Keratinocyte (primary cell): ENCODE measurements at regions not wholly inside any gene's neighbourhood (a gene's known extent, or its start where the extent isn't known, plus 50 kb on each side); places are given as distances from the start of the nearest gene placed in this dataset.

ENCODE experiments used
- DNase-seq: peaks from one replicate; pipeline ENCODE4 v3.0.0-alpha.2; 2011; ENCODE audit warnings: low read depth, missing footprints, low spot score
- FAIRE-seq: peaks from 2 replicates; lab custom pipeline; 2011; peaks lifted over from hg19 to GRCh38; lab: Jason Lieb, UNC
- H2AFZ ChIP-seq: 2 replicates; pipeline ENCODE4 v1.6.0; 2012; ENCODE audit warnings: low read length, control low read depth, inconsistent platforms; ENCODE audit not compliant: control insufficient read depth
- H3K27ac ChIP-seq: 2 replicates; pipeline ENCODE4 v1.5.1; 2011; ENCODE audit warnings: low read length; ENCODE audit not compliant: control insufficient read depth, insufficient read depth
- H3K27me3 ChIP-seq: 3 replicates; pipeline ENCODE4 v1.6.0; 2011; ENCODE audit warnings: low read length; ENCODE audit not compliant: control insufficient read depth, insufficient read depth; ENCODE audit errors: extremely low read depth
- H3K36me3 ChIP-seq, 2 experiments: 2 replicates in 1 of 2; 3 replicates in 1 of 2; pipeline ENCODE4 v1.5.1; 2011; ENCODE audit warnings: low read length in 2 of 2, mild to moderate bottlenecking in 1 of 2; ENCODE audit not compliant: control insufficient read depth in 2 of 2, insufficient read depth in 2 of 2; ENCODE audit errors: extremely low read depth in 1 of 2
- H3K4me1 ChIP-seq: 3 replicates; pipeline ENCODE4 v1.5.1; 2011; ENCODE audit warnings: low read length; ENCODE audit not compliant: control insufficient read depth, insufficient read depth; ENCODE audit errors: extremely low read depth
- H3K4me2 ChIP-seq: 3 replicates; pipeline ENCODE4 v1.6.0; 2011; ENCODE audit warnings: low read depth, low read length; ENCODE audit not compliant: control insufficient read depth, insufficient read depth; ENCODE audit errors: extremely low read depth
- H3K4me3 ChIP-seq, 3 experiments: fragments of 200-600 bp in 1 of 3; sonication (generic) in 1 of 3; 2 replicates in 2 of 3; 3 replicates in 1 of 3; pipeline ENCODE4 v1.5.1; 2011 to 2016; ENCODE audit warnings: low read length in 3 of 3, mild to moderate bottlenecking in 3 of 3, control low read depth in 2 of 3, inconsistent platforms in 1 of 3, low read depth in 1 of 3, mixed read lengths in 1 of 3, mixed run types in 1 of 3, moderate library complexity in 1 of 3; ENCODE audit not compliant: control insufficient read depth in 2 of 3, insufficient read depth in 2 of 3; ENCODE audit errors: extremely low read depth in 1 of 3
- H3K79me2 ChIP-seq: 2 replicates; pipeline ENCODE4 v1.6.0; 2012; ENCODE audit warnings: low read length; ENCODE audit not compliant: control insufficient read depth, insufficient read depth
- H3K9ac ChIP-seq: 3 replicates; pipeline ENCODE4 v1.6.0; 2011; ENCODE audit warnings: low read length; ENCODE audit not compliant: control insufficient read depth, insufficient read depth; ENCODE audit errors: extremely low read depth
- H3K9me1 ChIP-seq: 3 replicates; pipeline ENCODE4 v1.6.0; 2011; ENCODE audit warnings: low read length; ENCODE audit not compliant: control insufficient read depth, insufficient read depth; ENCODE audit errors: extremely low read depth
- H3K9me3 ChIP-seq: 2 replicates; pipeline ENCODE4 v1.5.1; 2012; ENCODE audit warnings: low read depth, low read length; ENCODE audit not compliant: control insufficient read depth
- H4K20me1 ChIP-seq: 3 replicates; pipeline ENCODE4 v1.6.0; 2011; ENCODE audit warnings: low read length; ENCODE audit not compliant: control insufficient read depth, insufficient read depth; ENCODE audit errors: extremely low read depth
- EZH2 ChIP-seq: IDR thresholded peaks from one replicate; pipeline ENCODE4 v1.6.1; 2012; ENCODE audit warnings: inconsistent platforms, mild to moderate bottlenecking, low read length, moderate library complexity
- dilution Hi-C: fragments of 300-500 bp; cut with MboI; formaldehyde crosslinking; loops from one replicate; pipeline ENCODE4 v1.7.0; 2020; ENCODE audit warnings: low sequenced_read_pairs; ENCODE audit not compliant: extremely low pct_ligation_motif_present
- TF ChIP-seq, protein P1 (sequence below), 3 experiments: IDR thresholded peaks in 1 of 3; conservative IDR thresholded peaks in 1 of 3; optimal IDR thresholded peaks in 1 of 3; 2 replicates in 2 of 3; 3 replicates in 1 of 3; pipeline versions ENCODE3 to v1.5.1; 2011; ENCODE audit warnings: low read length in 3 of 3, mild to moderate bottlenecking in 3 of 3, moderate library complexity in 2 of 3, control low read depth in 1 of 3, inconsistent platforms in 1 of 3; ENCODE audit not compliant: insufficient read depth in 2 of 3; ENCODE audit errors: extremely low read depth in 1 of 3

DNA sequence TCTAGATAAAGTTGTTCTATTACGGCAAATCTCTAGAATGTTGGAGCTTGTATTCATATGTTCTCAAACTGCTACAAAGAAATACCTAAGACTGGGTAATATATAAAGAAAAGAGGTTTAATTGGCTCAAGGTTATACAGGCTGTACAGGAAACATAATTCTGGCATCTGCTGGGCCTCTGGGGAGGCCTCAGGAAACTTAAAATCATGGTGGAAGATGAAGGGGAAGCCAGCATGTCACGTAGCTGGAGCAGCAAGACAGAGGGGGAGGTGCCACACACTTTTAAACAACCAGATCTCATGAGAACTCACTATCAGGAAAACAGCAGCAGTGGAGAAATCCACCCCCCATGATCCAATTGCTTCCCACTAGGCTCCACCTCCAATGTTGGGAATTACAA, 390.4 kb upstream of the ADGRL4 start:
- FAIRE-seq (no peak), DNase-seq (no peak)
- dilution Hi-C loops = no loop called here
- H2AFZ ChIP-seq = no peak overlapping the region
- H3K79me2 ChIP-seq = no peaks in the 10 kb centered on the region
- no peaks in the 10 kb centered on the region for H4K20me1 ChIP-seq
- no peak overlapping the region for H3K27ac ChIP-seq
- H3K9me3 ChIP-seq = no peaks in the 10 kb centered on the region
- TF ChIP-seq EZH2 = no peak
- TF ChIP-seq, protein P1, sequence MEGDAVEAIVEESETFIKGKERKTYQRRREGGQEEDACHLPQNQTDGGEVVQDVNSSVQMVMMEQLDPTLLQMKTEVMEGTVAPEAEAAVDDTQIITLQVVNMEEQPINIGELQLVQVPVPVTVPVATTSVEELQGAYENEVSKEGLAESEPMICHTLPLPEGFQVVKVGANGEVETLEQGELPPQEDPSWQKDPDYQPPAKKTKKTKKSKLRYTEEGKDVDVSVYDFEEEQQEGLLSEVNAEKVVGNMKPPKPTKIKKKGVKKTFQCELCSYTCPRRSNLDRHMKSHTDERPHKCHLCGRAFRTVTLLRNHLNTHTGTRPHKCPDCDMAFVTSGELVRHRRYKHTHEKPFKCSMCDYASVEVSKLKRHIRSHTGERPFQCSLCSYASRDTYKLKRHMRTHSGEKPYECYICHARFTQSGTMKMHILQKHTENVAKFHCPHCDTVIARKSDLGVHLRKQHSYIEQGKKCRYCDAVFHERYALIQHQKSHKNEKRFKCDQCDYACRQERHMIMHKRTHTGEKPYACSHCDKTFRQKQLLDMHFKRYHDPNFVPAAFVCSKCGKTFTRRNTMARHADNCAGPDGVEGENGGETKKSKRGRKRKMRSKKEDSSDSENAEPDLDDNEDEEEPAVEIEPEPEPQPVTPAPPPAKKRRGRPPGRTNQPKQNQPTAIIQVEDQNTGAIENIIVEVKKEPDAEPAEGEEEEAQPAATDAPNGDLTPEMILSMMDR (optimal IDR thresholded peaks at IDR 0.05 in 1 of 3, IDR thresholded peaks at IDR 0.05 in 1 of 3, conservative IDR thresholded peaks at IDR 0.05 in 1 of 3; ENCODE audit: extremely low read depth in 1 of 3, insufficient read depth in 2 of 3, low read length in 3 of 3) = no peak
- H3K9me1 ChIP-seq = no peaks in the 10 kb centered on the region
- no peak overlapping the region for H3K4me2 ChIP-seq
- no peaks in the 10 kb centered on the region for H3K36me3 ChIP-seq
- no peak overlapping the region for H3K4me3 ChIP-seq
- H3K27me3 ChIP-seq = no peaks in the 10 kb centered on the region
- H3K9ac ChIP-seq = no peak overlapping the region
- H3K4me1 ChIP-seq = no peaks in the 10 kb centered on the region

- dilution Hi-C loops = no loop called here
- no peak overlapping the region for H3K27ac ChIP-seq
- no peak overlapping the region for H3K9ac ChIP-seq
- no peaks in the 10 kb centered on the region for H3K27me3 ChIP-seq
- H3K4me2 ChIP-seq = no peak overlapping the region
- no peak overlapping the region for H2AFZ ChIP-seq
- FAIRE-seq = no peak
- no peak for DNase-seq
- H4K20me1 ChIP-seq = no peaks in the 10 kb centered on the region
- no peak for TF ChIP-seq EZH2
- no peaks in the 10 kb centered on the region for H3K4me1 ChIP-seq
- no peak overlapping the region for H3K4me3 ChIP-seq
- H3K9me3 ChIP-seq = no peaks in the 10 kb centered on the region
- H3K36me3 ChIP-seq = no peaks in the 10 kb centered on the region
- no peaks in the 10 kb centered on the region for H3K79me2 ChIP-seq
- H3K9me1 ChIP-seq = no peaks in the 10 kb centered on the region
Measured at GRCh38 chr1:79388694-79389361, 382.3 kb upstream of the ADGRL4 start.

GRCh38 chr1:79386730-79387129, 380.2 kb upstream of the ADGRL4 start:
- Histone ChIP-seq H4K20me1 (no peaks in the 10 kb centered on the region), H3K4me1 (no peaks in the 10 kb centered on the region), H2AFZ (no peak overlapping the region), H3K4me2 (no peak overlapping the region), H3K27me3 (no peaks in the 10 kb centered on the region), H3K27ac (no peak overlapping the region), H3K9ac (no peak overlapping the region), H3K9me3 (no peaks in the 10 kb centered on the region), H3K4me3 (no peak overlapping the region), H3K9me1 (no peaks in the 10 kb centered on the region), H3K36me3 (no peaks in the 10 kb centered on the region), H3K79me2 (no peaks in the 10 kb centered on the region)
- dilution Hi-C loops = no loop called here
- FAIRE-seq (no peak), DNase-seq (no peak)
- TF ChIP-seq EZH2 = no peak
- TF ChIP-seq, protein P1 (optimal IDR thresholded peaks at IDR 0.05 in 1 of 3, IDR thresholded peaks at IDR 0.05 in 1 of 3, conservative IDR thresholded peaks at IDR 0.05 in 1 of 3; ENCODE audit: extremely low read depth in 1 of 3, insufficient read depth in 2 of 3, low read length in 3 of 3) = no peak
